ENCODE measurements at regions not wholly inside any gene's neighbourhood (a gene's known extent, or its start where the extent isn't known, plus 50 kb on each side); places are given as distances from the start of the nearest gene placed in this dataset.

DNA sequence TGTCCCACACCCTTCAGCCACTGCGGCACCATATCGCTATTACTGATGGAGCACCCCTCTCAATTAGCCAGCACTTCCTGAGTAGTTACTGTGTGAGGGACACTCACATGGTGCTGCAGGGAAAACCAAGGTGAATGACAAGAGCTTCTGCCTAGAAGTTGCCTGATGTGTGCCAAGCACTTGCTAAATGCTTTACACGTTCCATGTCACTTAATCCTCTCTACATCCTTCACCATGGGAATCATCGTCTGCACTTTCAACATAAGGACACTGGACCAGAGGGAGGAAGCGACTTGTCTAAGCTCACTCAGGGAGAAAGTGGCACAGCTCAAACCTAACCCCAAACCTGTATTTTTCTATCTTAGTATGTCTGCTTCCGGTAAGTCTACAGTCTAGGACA is 344.8 kb downstream of the SIPA1L2 start:
- no peak overlapping the region for H3K23ac ChIP-seq (ENCODE audit: insufficient read length)
- WGBS, 2 experiments (ENCODE audit: extremely low coverage in 1 of 2, insufficient coverage in 1 of 2, insufficient read length in 1 of 2, insufficient replicate concordance in 2 of 2, low coverage in 1 of 2, low lambda C conversion rate in 2 of 2, missing lambda C conversion rate in 1 of 2), result 82% methylated on average over 6 of the region's 6 CpGs; no CpG with 5 or more reads in 1 of the 2 experiments
- H3K4me3 ChIP-seq (ENCODE audit: extremely low read depth in 1 of 4, insufficient read depth in 2 of 4, low read depth in 3 of 4, low read length in 4 of 4), result no peak overlapping the region
- H3K56ac ChIP-seq (replicated peaks; ENCODE audit: insufficient read length, low read depth, low read length), result no peak overlapping the region
- H2AK5ac ChIP-seq (ENCODE audit: low read depth, low read length), result no peak overlapping the region
- no peak overlapping the region for H2AFZ ChIP-seq (ENCODE audit: low read length)
- no peaks in the 10 kb centered on the region for H4K20me1 ChIP-seq (replicated peaks in 1 of 2; ENCODE audit: control insufficient read depth in 1 of 2, insufficient read depth in 2 of 2, low read length in 2 of 2)
- H2BK120ac ChIP-seq (replicated peaks; ENCODE audit: low read depth, low read length), result no peak overlapping the region
- no peak overlapping the region for H3K4ac ChIP-seq (replicated peaks; ENCODE audit: insufficient read length, low read depth, low read length)
- FAIRE-seq, result no peak
- no peak overlapping the region for H4K91ac ChIP-seq (replicated peaks; ENCODE audit: insufficient read length, low read length)
- no peak overlapping the region for H2BK20ac ChIP-seq (ENCODE audit: low read length)
- no peaks in the 10 kb centered on the region for H3K9me3 ChIP-seq (ENCODE audit: insufficient read depth in 2 of 2, low read depth in 1 of 2, low read length in 1 of 2)
- no peaks in the 10 kb centered on the region for H3K27me3 ChIP-seq (replicated peaks in 1 of 4; ENCODE audit: control insufficient read depth in 3 of 4, extremely low read depth in 1 of 4, insufficient read depth in 3 of 4, low read length in 3 of 4)
- no peak for TF ChIP-seq RNF2 (IDR thresholded peaks at IDR 0.05; ENCODE audit: borderline replicate concordance, low read depth, low read length, missing control alignments, poor library complexity, severe bottlenecking)
- DNase-seq (ENCODE audit: low read depth in 1 of 2, low spot score in 2 of 2), result no peak
- H3K9ac ChIP-seq (replicated peaks in 1 of 4; ENCODE audit: extremely low read depth in 1 of 4, low read depth in 3 of 4, low read length in 3 of 4), result no peak overlapping the region
- ChIA-PET POLR2A (ENCODE audit: partially characterized antibody) (interaction anchor here (1.0 to 1.2 kb wide), 2 partner anchors 10 to 11 kb away, joined by 3 to 4 read pairs; no protein-coding TSS in a partner anchor), CTCF (ENCODE audit: partially characterized antibody) (interaction anchor here (0.6 to 1.9 kb wide), 3 partner anchors 9 to 318 kb away, joined by 3 to 6 read pairs (median 4); no protein-coding TSS in a partner anchor)
- no peak overlapping the region for H2BK12ac ChIP-seq (ENCODE audit: low read depth, low read length)
- no peak overlapping the region for H4K5ac ChIP-seq (ENCODE audit: insufficient read length, low read depth, low read length)
- no peak overlapping the region for H3K14ac ChIP-seq (ENCODE audit: insufficient read length)
- H2BK15ac ChIP-seq (ENCODE audit: low read length), result no peak overlapping the region
- H3K4me2 ChIP-seq (ENCODE audit: insufficient read depth in 1 of 2, low read depth in 2 of 2, low read length in 2 of 2), result no peak overlapping the region
- no peak overlapping the region for H3K27ac ChIP-seq (ENCODE audit: low read depth, low read length)
- H2BK5ac ChIP-seq (ENCODE audit: low read depth, low read length), result no peak overlapping the region
- no peaks in the 10 kb centered on the region for H3K36me3 ChIP-seq (ENCODE audit: control insufficient read depth in 2 of 4, insufficient read depth in 4 of 4, low read length in 3 of 4)
- H3K23me2 ChIP-seq (ENCODE audit: low read depth, low read length), result no peaks in the 10 kb centered on the region
- peaks cover 5 to 12% (median 9%) of the 10 kb centered on the region in 4 experiments; a peak in 6 of 7 replicates for H3K4me1 ChIP-seq (replicated peaks in 1 of 4; ENCODE audit: control insufficient read depth in 3 of 4, insufficient read depth in 4 of 4, low read length in 3 of 4)
- H3K79me2 ChIP-seq (ENCODE audit: control insufficient read depth in 1 of 2, insufficient read depth in 2 of 2, low read length in 2 of 2), result no peaks in the 10 kb centered on the region
- H4K8ac ChIP-seq (ENCODE audit: extremely low read depth, insufficient read depth, low read length), result no peak overlapping the region
- H3K18ac ChIP-seq (ENCODE audit: extremely low read depth, low read length), result no peak overlapping the region
- H3K79me1 ChIP-seq (ENCODE audit: low read depth, low read length), result no peaks in the 10 kb centered on the region

Measured in H1 (cell line).